Left lung (tissue), 4 donors: ENCODE measurements at regions not wholly inside any gene's neighbourhood (a gene's known extent, or its start where the extent isn't known, plus 50 kb on each side); places are given as distances from the start of the nearest gene placed in this dataset.

ENCODE experiments used
- ATAC-seq: fragments of 200-7000 bp; cut with Tn5 transposase; one replicate; pipeline ENCODE4 v1.9.1; 2020; ENCODE audit warnings: moderate library complexity
- DNase-seq, 4 donors: peaks; one replicate each; pipeline ENCODE4 v3.0.0-alpha.2; 2013 to 2020
- H3K27ac ChIP-seq, 2 donors: fragments of 200-600 bp; sonication (generic) in 1 of 2; one replicate each; pipeline versions ENCODE4 v1.5.0 to v1.8.0; 2020 to 2021
- H3K27me3 ChIP-seq, 2 donors: fragments of 200-600 bp; sonication (generic) in 1 of 2; one replicate each; pipeline versions ENCODE4 v1.5.0 to v1.8.0; 2020 to 2021
- H3K36me3 ChIP-seq, 2 donors: fragments of 200-600 bp; sonication (generic) in 1 of 2; one replicate each; pipeline versions ENCODE4 v1.5.0 to v1.8.0; 2020 to 2021
- H3K4me1 ChIP-seq, 2 donors: fragments of 200-600 bp; one replicate each; pipeline ENCODE4 v1.8.0; 2021
- H3K4me3 ChIP-seq, 2 donors: fragments of 200-600 bp; sonication (generic) in 1 of 2; one replicate each; pipeline versions ENCODE4 v1.5.0 to v1.8.0; 2020 to 2021; ENCODE audit warnings: mild to moderate bottlenecking in 1 of 2
- H3K9me3 ChIP-seq, 2 donors: fragments of 200-600 bp; sonication (generic) in 1 of 2; one replicate each; pipeline versions ENCODE4 v1.5.0 to v1.8.0; 2020 to 2021
- CTCF ChIP-seq, 2 donors: fragments of 200-600 bp; sonication (generic) in 1 of 2; IDR thresholded peaks; one replicate each; pipeline versions ENCODE4 v1.5.0 to v1.8.0; 2021; ENCODE audit warnings: antibody characterized with exemption in 2 of 2
- intact Hi-C, 2 donors: fragments of 100-400 bp; cut with DNase I; formaldehyde crosslinking; loops; one replicate each; pipeline versions ENCODE4 v1.11.2 to v1.14.2; 2022
- donor health status: DM: no; HTN: yes; CAD: no.
- donor health status: DM: no; HTN: no; CAD: no.

GRCh38 chr1:79988401-79988800 lies 981.9 kb upstream of the ADGRL4 start:
- Histone ChIP-seq H3K27me3 (no peaks in the 10 kb centered on the region), H3K9me3 (no peaks in the 10 kb centered on the region), H3K4me1 (no peaks in the 10 kb centered on the region), H3K27ac (no peak overlapping the region), H3K36me3 (no peaks in the 10 kb centered on the region), H3K4me3 (no peak overlapping the region)
- intact Hi-C loops, result no loop called here
- TF ChIP-seq CTCF (IDR thresholded peaks at IDR 0.05), result no peak
- ATAC-seq (no peak), DNase-seq (no peak)

GRCh38 chr1:79982211-79982610 lies 975.7 kb upstream of the ADGRL4 start:
- Histone ChIP-seq H3K4me3 (no peak overlapping the region), H3K9me3 (no peaks in the 10 kb centered on the region), H3K27me3 (no peaks in the 10 kb centered on the region), H3K27ac (no peak overlapping the region), H3K4me1 (no peaks in the 10 kb centered on the region), H3K36me3 (no peaks in the 10 kb centered on the region)
- intact Hi-C loops, result no loop called here
- TF ChIP-seq CTCF (IDR thresholded peaks at IDR 0.05), result no peak
- peak in 3 of 4 donors; percentile 75 to 93 (median 92) for DNase-seq
- ATAC-seq, result peak; percentile 93

- no peak overlapping the region for H3K27ac ChIP-seq
- H3K27me3 ChIP-seq, result no peaks in the 10 kb centered on the region
- DNase-seq (peak in 2 of 4 donors; percentile 33 to 47), ATAC-seq (no peak)
- H3K36me3 ChIP-seq, result no peaks in the 10 kb centered on the region
- TF ChIP-seq CTCF (IDR thresholded peaks at IDR 0.05), result no peak
- intact Hi-C loops, result no loop called here
- no peaks in the 10 kb centered on the region for H3K9me3 ChIP-seq
- no peak overlapping the region for H3K4me3 ChIP-seq
- no peaks in the 10 kb centered on the region for H3K4me1 ChIP-seq
Measured at GRCh38 chr1:79981481-79981880, 975.0 kb upstream of the ADGRL4 start.

GRCh38 chr1:79979346-79979745 lies 972.8 kb upstream of the ADGRL4 start:
- ATAC-seq, result no peak

GRCh38 chr1:79976287-79976686 lies 969.8 kb upstream of the ADGRL4 start:
- no peaks in the 10 kb centered on the region for H3K27me3 ChIP-seq
- no peak for DNase-seq

More at GRCh38 chr1:79979346-79979745, 972.8 kb upstream of the ADGRL4 start:
- intact Hi-C loops, result no loop called here
- no peaks in the 10 kb centered on the region for H3K4me1 ChIP-seq
- H3K4me3 ChIP-seq, result no peak overlapping the region
- H3K27ac ChIP-seq, result no peak overlapping the region
- DNase-seq, result no peak
- no peaks in the 10 kb centered on the region for H3K36me3 ChIP-seq
- no peak for TF ChIP-seq CTCF (IDR thresholded peaks at IDR 0.05)
- no peaks in the 10 kb centered on the region for H3K27me3 ChIP-seq
- H3K9me3 ChIP-seq, result peaks cover 0 to 3% of the 10 kb centered on the region in 2 donors

More at GRCh38 chr1:79976287-79976686, 969.8 kb upstream of the ADGRL4 start:
- no peak overlapping the region for H3K27ac ChIP-seq
- no peak for TF ChIP-seq CTCF (IDR thresholded peaks at IDR 0.05)
- H3K36me3 ChIP-seq, result no peaks in the 10 kb centered on the region
- ATAC-seq, result no peak
- H3K9me3 ChIP-seq, result peaks cover 0 to 3% of the 10 kb centered on the region in 2 donors
- H3K4me3 ChIP-seq, result no peak overlapping the region
- intact Hi-C loops, result no loop called here
- H3K4me1 ChIP-seq, result no peaks in the 10 kb centered on the region
